Renal cortical epithelial cell (primary cell): ENCODE measurements at regions not wholly inside any gene's neighbourhood (a gene's known extent, or its start where the extent isn't known, plus 50 kb on each side); places are given as distances from the start of the nearest gene placed in this dataset.
"Not testable (repeated sequence)": the region's sequence is repeated elsewhere in the genome, so short reads cannot be mapped to it uniquely, and the experiment has no call there.

Source experiments
- DNase-seq: peaks from one replicate; pipeline ENCODE4 v3.0.0-alpha.2; 2011; ENCODE audit warnings: low read depth

GRCh38 chr7:50854831-50855230 is 72.1 kb upstream of the GRB10 start:
- no peak for DNase-seq

- no peak for DNase-seq
Observed at GRCh38 chr7:50854247-50854646, 71.6 kb upstream of the GRB10 start.

DNA sequence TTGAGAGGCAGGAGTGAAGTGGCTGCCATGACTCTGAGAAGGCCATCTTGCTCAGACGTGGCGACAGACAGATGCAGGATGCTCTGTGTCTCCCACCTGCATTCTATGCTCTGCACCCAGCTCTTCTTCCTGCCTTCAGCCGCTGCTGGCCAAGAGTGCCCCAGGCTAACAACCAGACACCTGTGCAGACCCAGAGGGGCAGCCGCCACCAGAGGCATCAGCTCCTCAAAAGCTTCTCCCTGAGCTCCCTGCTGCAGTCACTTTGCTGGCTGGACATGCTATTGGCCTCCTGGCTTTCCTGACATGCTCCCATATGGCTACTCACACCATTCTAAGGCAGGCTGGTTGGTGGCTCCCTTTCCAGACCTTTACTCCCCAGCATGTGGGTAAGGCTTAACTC is 70.6 kb upstream of the GRB10 start:
- no peak for DNase-seq

DNA sequence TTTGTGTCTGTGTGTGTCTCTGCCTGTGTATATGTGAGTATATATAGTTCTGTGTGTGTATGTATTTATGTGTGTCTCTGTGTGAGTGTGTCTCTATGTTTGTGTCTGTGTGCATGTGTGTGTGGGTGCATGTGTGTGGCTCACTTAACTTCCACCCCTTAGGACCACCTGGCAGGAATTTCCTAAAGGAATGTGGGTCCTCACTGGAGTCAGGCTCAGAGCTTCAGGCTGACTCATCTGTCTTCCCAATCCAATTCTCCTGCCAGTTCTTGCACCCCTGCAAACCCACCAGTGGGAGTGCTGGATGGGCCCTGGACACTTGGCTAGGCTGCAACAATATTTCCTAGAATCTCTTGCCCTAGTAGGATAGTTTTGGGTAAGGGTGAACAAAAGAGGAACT is 70.2 kb upstream of the GRB10 start:
- no peak for DNase-seq

DNA sequence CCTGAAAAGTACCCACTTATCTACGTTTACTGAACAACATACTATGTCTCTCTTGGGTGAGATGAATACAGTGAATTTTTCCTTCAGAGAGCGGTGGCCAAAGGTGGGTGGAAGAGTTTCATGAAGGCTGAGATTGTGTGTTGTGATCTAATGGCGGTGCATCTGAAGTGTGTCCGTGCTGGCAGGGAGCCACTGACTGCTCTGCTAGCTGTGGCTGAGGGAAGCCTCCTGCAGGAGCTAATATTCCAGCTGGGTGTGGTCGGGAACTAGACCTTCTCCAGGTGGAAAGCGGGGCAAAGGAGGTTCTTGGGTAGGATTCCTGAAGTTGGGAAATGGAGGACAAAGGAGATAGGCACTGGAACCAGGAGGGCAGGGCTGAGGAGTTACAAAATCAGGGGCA is 69.2 kb upstream of the GRB10 start:
- DNase-seq = peak; percentile 71

- DNase-seq = peak; percentile 84
Observed at GRCh38 chr7:50851451-50851850, 68.8 kb upstream of the GRB10 start.

- DNase-seq = no peak
Observed at GRCh38 chr7:50849991-50850390, 67.3 kb upstream of the GRB10 start.

DNA sequence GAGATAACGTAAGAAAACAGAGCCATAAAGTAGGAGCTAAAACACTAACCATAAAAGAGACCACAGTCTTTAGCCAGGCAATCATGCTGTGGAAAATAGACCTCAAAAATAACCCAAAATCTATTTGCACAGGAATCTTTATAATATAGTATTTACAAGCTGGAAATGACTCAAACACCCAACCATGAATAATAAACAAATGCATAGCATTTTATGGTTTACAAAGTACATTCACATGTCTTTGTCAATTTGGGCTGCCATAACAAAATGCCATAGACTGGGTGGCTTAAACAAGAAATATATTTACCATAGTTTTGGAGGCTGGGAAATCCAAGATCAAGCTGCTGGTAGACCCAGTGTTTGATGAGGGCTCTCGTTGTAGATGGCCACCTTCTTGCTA is 65.5 kb upstream of the GRB10 start:
- DNase-seq = no peak

GRCh38 chr7:50844861-50845260 is 62.2 kb upstream of the GRB10 start:
- not testable (repeated sequence) for DNase-seq

DNA sequence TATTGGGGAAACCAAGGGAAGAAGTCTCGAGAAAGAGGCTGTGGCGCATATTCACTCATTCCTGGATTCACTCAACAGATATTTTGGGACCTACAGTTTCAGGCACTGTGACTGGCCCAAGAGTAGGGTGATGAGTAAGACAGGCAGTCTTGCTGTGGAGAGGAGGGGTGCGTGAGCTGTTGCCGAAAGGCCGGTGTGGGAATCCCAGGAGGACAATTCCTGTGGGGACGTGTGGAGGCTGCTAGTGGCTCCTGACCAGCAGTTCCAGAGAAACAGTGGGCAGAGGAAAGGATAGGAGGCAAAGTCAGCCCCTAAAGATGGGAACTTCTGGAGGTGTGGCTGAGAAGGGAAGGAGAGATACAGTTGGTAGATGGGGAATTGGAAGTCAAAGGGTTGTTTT is 59.3 kb upstream of the GRB10 start:
- DNase-seq = no peak

- peak; percentile 71 for DNase-seq
Observed at GRCh38 chr7:50838675-50839377, 56.1 kb upstream of the GRB10 start.

DNA sequence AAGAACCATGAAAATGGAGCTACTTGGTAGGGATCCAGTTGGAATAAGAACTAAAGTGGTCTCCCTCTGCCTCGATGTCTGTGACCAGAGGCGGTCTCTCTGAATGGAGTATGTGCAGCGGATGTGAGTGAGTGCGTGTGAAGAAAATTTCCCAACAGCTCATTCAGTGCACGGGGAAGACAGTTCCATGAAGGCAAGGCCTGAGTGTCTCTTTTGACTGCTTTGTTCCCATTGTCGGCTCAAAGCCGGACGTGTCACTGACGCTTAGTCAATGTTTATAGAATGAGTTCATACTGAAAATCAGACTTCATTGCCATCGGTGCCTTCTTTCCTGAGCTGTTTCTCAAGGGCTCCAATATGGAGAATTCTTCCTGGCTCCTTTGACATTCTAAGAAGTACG is 55.3 kb upstream of the GRB10 start:
- DNase-seq = peak; percentile 38

- DNase-seq = no peak
Observed at GRCh38 chr7:50836646-50837045, 54.0 kb upstream of the GRB10 start.

- DNase-seq = peak; percentile 46
Observed at GRCh38 chr7:50835156-50835555, 52.5 kb upstream of the GRB10 start.

- no peak for DNase-seq
Observed at GRCh38 chr7:50834679-50835078, 52.0 kb upstream of the GRB10 start.

- no peak for DNase-seq
Observed at GRCh38 chr7:50834031-50834535, 51.4 kb upstream of the GRB10 start.

DNA sequence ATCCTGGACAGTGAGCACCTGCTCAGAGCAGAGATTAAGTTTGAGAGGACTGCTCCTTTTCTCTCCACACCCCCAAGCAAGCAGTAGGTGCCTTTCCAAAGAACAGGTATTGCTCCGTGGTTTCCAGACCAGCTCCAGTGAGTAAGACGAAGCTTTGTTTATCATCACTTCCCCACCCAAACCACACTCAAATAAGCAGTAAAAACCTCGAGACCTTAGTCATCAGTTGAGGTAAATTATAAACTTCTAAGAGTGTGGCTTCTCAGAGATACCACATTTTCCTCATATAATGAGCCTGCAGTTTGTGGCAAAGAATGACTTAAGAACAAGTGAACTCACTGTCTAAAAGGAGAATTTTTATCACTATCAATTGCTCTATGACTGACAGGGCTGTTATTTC is 50.0 kb upstream of the GRB10 start:
- peak; percentile 98 for DNase-seq
